Mucosa of descending colon (tissue), 3 donors: ENCODE measurements at regions not wholly inside any gene's neighbourhood (a gene's known extent, or its start where the extent isn't known, plus 50 kb on each side); places are given as distances from the start of the nearest gene placed in this dataset.
"Not testable (repeated sequence)": the region's sequence is repeated elsewhere in the genome, so short reads cannot be mapped to it uniquely, and the experiment has no call there.

ENCODE experiments used
- ATAC-seq: fragments of 200-7000 bp; cut with Tn5 transposase; one replicate; pipeline ENCODE4 v1.9.1; 2020; ENCODE audit warnings: mild to moderate bottlenecking, moderate library complexity
- DNase-seq, 3 donors: peaks; one replicate each; pipeline ENCODE4 v3.0.0-alpha.2; 2020
- H3K36me3 ChIP-seq: fragments of 200-600 bp; one replicate; pipeline ENCODE4 v1.8.0; 2021; ENCODE audit warnings: low read depth, mild to moderate bottlenecking
- H3K4me1 ChIP-seq: fragments of 200-600 bp; one replicate; pipeline ENCODE4 v1.8.0; 2021; ENCODE audit warnings: low read depth, mild to moderate bottlenecking
- H3K4me3 ChIP-seq: fragments of 200-600 bp; one replicate; pipeline ENCODE4 v1.8.0; 2021; ENCODE audit warnings: mild to moderate bottlenecking
- H3K9me3 ChIP-seq: fragments of 200-600 bp; one replicate; pipeline ENCODE4 v1.8.0; 2021; ENCODE audit warnings: mild to moderate bottlenecking
- intact Hi-C, 2 donors: fragments of 100-400 bp; cut with DNase I in 1 of 2; cut with micrococcal nuclease in 1 of 2; formaldehyde crosslinking; loops; one replicate each; pipeline versions ENCODE4 v1.11.0 to v1.11.1; 2022; cut with DNase I, micrococcal nuclease
- TF ChIP-seq, protein P1 (sequence below): fragments of 200-600 bp; IDR thresholded peaks from one replicate; pipeline ENCODE4 v1.8.0; 2022; ENCODE audit warnings: antibody characterized with exemption, mild to moderate bottlenecking
- donor health status: DM: no; HTN: no; CAD: no; lungs with moderate emphysema.
- donor health status: DM: no; HTN: no; CAD: no.
- donor health status: DM: no; HTN: yes; CAD: no.

DNA sequence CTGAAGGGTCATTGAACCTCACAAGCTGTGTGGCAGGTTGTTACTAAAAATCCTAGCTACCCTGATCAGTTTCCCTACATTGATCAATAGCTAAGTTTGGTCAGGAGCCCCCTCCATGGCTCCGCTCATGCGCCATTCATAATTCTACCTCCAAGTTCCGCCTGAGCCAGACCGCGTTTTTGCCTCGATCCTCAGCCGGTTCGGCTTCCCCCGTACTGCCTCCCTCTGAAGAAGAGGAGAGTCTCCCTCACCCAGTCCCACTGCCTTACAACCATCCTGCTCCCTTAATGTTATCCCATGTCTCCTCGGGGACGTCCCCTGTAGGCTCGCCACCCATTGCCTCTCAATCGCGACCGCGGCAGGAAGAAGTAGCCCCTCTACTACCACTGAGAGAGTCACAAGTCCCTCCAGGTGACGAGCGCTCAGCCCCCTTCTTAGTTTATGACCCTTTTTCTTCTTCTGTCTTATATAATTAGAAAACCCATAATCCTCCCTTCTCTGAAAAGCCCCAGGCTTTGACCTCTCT lies 158.2 kb downstream of the DEFB131A start:
- peaks cover 3% of the 10 kb centered on the region for H3K4me1 ChIP-seq
- DNase-seq (no peak), ATAC-seq (no peak)
- intact Hi-C loops: no loop called here
- TF ChIP-seq, protein P1, sequence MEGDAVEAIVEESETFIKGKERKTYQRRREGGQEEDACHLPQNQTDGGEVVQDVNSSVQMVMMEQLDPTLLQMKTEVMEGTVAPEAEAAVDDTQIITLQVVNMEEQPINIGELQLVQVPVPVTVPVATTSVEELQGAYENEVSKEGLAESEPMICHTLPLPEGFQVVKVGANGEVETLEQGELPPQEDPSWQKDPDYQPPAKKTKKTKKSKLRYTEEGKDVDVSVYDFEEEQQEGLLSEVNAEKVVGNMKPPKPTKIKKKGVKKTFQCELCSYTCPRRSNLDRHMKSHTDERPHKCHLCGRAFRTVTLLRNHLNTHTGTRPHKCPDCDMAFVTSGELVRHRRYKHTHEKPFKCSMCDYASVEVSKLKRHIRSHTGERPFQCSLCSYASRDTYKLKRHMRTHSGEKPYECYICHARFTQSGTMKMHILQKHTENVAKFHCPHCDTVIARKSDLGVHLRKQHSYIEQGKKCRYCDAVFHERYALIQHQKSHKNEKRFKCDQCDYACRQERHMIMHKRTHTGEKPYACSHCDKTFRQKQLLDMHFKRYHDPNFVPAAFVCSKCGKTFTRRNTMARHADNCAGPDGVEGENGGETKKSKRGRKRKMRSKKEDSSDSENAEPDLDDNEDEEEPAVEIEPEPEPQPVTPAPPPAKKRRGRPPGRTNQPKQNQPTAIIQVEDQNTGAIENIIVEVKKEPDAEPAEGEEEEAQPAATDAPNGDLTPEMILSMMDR: no peak
- no peaks in the 10 kb centered on the region for H3K36me3 ChIP-seq
- H3K9me3 ChIP-seq: no peaks in the 10 kb centered on the region
- no peak overlapping the region for H3K4me3 ChIP-seq

DNA sequence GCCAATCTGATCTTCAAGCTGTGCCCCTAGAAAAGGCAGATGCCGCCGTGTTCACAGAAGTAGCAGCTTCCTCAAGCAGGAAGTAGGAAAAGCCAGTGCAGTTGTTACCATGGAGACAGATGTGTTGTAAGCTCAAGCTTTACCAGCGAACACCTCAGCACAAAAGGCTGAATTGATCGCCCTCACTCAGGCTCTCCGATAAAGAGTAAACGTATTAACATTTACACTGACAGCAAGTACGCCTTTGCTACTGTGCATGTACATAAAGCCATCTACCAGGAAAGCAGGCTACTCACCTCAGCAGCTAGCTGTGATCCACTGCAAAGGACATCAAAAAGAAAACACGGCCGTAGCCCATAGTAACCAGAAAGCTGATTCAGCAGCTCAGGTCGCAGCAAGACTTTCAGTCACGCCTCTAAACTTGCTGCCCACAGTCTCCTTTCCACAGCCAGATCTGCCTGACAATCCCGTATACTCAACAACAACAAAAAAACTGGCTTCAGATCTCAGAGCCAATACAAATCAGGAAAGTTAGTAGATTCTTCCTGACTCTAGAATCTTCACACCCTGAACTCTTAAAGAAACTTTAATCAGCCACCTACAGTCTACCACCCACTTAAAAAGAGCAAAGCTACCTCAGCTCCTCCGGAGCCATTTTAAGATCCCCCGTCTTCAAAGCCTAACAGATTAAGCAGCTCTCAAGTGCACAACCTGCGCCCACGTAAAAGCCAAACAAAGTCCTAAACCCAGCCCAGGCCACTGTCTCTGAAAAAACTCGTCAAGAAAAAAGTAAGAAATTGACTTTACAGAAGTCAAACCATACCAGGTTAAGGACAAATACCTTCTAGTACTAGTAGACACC lies 160.0 kb downstream of the DEFB131A start:
- H3K9me3 ChIP-seq, ATAC-seq, H3K36me3 ChIP-seq, intact Hi-C loops, H3K4me1 ChIP-seq, H3K4me3 ChIP-seq: not testable (repeated sequence)
- peak in 2 of 3 donors; percentile 35 to 71 for DNase-seq

DNA sequence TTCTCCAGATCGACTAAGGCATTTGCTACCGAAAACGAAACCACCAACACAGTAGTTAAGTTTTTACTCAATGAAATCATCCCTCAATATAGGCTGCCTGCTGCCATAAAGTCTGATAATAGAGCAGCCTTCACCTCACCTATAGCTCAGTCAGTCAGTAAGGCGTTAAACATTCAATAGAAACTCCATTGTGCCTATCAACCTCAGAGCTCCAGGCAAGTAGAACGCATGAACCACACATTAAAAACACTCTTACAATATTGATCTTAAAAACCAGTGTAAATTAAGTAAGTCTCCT lies 160.6 kb downstream of the DEFB131A start:
- H3K4me1 ChIP-seq, H3K36me3 ChIP-seq, intact Hi-C loops, H3K4me3 ChIP-seq, H3K9me3 ChIP-seq, ATAC-seq: not testable (repeated sequence)
- DNase-seq: peak in 1 of 3 donors; percentile 36

DNA sequence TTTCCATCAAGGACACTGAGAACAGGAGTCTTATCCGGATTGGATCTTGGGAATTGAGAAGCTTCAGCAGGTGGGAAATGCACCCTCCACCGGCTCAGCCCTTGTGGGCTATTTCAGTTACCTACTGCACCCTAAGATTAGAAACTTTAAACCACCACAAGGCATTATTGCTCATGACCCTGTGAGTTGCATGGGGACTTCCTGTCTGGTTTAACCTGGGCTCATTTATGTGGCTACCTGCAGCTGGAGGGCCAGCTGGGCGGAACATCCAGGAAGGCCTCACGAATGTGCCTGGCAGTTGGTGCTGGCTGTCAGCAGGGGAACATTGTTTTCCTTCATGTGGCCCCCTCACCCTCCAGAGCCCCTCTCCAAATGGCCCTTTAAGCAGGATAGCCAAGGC lies 164.1 kb downstream of the DEFB131A start:
- Histone ChIP-seq H3K36me3 (no peaks in the 10 kb centered on the region), H3K9me3 (no peaks in the 10 kb centered on the region), H3K4me1 (peaks cover 3% of the 10 kb centered on the region), H3K4me3 (no peak overlapping the region)
- TF ChIP-seq, protein P1: no peak
- intact Hi-C loops: no loop called here
- DNase-seq (no peak), ATAC-seq (no peak)

DNA sequence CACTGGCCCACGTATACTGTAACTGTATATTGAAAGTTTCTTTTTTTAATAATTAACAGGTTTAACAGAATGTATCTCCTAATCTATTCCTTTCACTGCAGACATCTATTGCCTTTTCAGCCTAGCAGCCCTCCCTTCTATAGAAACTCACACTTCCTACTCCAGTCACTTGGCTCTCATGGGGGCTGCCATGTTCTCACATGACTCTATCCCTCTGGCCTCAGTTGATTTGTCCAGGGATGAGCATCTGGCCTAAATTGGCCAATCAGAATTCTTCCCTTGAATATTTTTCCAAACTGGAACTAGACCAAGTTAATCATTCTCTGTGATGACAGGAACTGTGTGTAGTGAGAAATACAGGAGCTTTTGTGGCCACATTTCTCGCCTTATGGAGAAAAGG lies 166.1 kb downstream of the DEFB131A start:
- intact Hi-C loops, H3K9me3 ChIP-seq, ATAC-seq, DNase-seq, H3K36me3 ChIP-seq, H3K4me1 ChIP-seq, H3K4me3 ChIP-seq: not testable (repeated sequence)

DNA sequence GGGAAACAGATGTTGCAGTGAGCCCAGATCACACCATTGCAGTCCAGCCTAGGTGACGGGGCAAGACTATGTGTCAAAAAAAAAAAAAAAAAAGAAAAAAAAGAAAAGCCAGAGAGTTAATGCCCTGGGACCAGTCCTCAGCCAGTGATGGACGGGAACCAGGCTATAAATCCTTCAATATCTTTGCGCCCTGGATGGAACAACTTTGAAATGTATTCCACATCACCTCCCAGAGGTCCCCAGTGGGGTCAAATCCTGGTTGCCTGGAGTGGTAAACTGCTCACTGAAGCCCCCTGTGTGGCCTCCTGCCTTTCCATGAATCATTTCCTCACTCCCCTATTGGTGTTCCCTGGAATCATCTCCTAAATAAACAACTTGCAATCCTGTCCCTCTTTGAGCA lies 166.9 kb downstream of the DEFB131A start:
- intact Hi-C loops: no loop called here
- H3K4me3 ChIP-seq: no peak overlapping the region
- ATAC-seq (no peak), DNase-seq (no peak)
- H3K4me1 ChIP-seq: no peaks in the 10 kb centered on the region
- H3K36me3 ChIP-seq: no peaks in the 10 kb centered on the region
- TF ChIP-seq, protein P1: no peak
- no peaks in the 10 kb centered on the region for H3K9me3 ChIP-seq

DNA sequence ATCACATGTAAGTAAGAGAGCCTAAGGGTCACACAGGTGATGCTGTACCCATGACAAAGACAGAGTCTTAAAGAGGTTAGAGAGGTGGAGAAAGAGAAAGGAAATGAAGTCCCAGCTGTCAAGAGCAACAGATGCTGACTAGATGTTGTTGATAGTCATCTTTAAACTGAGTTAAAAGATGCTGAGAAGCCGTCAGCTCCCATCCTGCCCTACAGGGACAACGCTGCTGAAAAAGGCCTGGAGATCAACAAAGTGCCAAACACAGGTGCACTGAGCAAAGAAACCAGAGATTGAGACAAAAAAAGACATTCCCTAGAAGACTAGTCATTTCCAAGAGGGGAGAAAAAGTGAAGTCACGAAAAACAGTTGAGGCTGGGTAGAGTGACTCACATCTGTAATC lies 145.0 kb upstream of the DRD5 start:
- H3K9me3 ChIP-seq, H3K4me3 ChIP-seq, intact Hi-C loops: not testable (repeated sequence)

DNA sequence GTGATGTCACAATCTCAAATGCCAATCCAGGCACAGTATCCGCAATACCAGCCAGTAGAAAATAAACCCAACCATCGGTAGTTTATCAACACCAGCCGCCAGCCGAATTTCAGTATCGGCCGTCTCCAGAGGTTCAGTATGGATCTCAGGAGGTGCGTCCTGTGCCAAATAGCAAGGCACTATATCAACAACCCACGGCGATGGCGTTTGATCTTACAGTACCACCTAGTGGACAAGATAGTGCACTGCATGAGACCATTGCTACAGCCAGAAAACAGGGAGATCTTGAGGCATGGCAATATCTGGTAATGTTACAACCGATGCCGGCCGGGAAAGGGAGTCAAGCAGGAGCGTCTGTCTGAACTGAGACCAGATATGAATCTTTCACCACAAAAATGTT lies 121.8 kb upstream of the DRD5 start:
- H3K4me3 ChIP-seq, H3K36me3 ChIP-seq, ATAC-seq, intact Hi-C loops, H3K9me3 ChIP-seq, H3K4me1 ChIP-seq: not testable (repeated sequence)
- TF ChIP-seq, protein P1: peak; percentile 27
- peak in 2 of 3 donors; percentile 26 to 31 for DNase-seq

More for the DNA sequence above, 145.0 kb upstream of the DRD5 start:
- DNase-seq, ATAC-seq, H3K36me3 ChIP-seq, H3K4me1 ChIP-seq: not testable (repeated sequence)

DNA sequence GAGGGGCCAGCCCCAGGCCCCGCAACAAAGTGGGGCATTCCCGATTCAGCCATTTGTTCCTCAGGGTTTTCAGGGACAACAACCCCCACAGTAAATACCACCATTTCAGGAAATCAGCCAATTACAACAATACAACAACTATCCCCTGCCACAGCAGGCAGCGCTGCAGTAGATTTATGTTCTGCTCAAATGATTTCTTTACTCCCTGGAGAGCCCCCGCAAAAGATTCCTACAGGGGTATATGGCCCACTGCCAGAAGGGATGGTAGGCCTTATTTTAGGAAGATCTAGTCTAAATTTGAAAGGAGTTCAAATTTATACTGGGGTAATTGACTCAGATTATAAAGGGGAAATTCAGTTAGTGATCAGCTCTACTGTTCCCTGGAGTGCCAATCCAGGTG lies 120.5 kb upstream of the DRD5 start:
- H3K9me3 ChIP-seq, intact Hi-C loops, ATAC-seq, H3K4me1 ChIP-seq, DNase-seq, H3K4me3 ChIP-seq, H3K36me3 ChIP-seq: not testable (repeated sequence)

DNA sequence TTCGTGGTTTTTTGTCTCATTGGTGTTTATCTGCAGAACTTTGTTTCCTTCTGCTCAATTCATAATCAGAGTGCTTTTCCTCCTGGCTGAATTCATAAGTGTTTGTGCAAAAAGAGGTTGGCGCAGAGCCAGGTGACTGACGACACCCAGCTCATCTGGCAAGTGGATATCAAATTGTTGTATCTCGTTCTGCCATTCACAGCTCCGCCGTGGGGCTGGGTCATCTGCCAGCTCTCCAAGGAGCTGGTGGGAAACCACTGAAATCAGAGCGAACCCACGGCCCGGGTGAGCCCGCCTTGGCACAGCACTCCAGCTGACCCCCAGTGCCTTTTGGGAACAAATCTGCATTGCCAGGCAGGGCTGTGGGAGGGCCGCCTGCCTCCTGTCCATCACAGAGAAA lies 110.7 kb upstream of the DRD5 start:
- H3K36me3 ChIP-seq, H3K4me3 ChIP-seq, H3K9me3 ChIP-seq, intact Hi-C loops, ATAC-seq, H3K4me1 ChIP-seq: not testable (repeated sequence)
- DNase-seq: peak in 1 of 3 donors; percentile 46
